RWPE2 (cell line): ENCODE measurements at regions not wholly inside any gene's neighbourhood (a gene's known extent, or its start where the extent isn't known, plus 50 kb on each side); places are given as distances from the start of the nearest gene placed in this dataset.

Source experiments
- ATAC-seq: fragments of 200-7000 bp; cut with Tn5 transposase; 3 replicates; pipeline ENCODE4 v1.9.1; 2021; ENCODE audit warnings: low read depth
- DNase-seq: peaks from one replicate; pipeline ENCODE4 v3.0.0-alpha.2; 2020; ENCODE audit warnings: low spot score
- H3K27ac ChIP-seq: fragments of 450-650 bp; 2 replicates; pipeline ENCODE4 v1.5.1; 2017; ENCODE audit warnings: mild to moderate bottlenecking; ENCODE audit not compliant: poor library complexity, severe bottlenecking
- H3K27me3 ChIP-seq: fragments of 250-450 bp; sonication (Bioruptor Pico); 2 replicates; pipeline ENCODE4 v1.5.1; 2021; ENCODE audit warnings: mild to moderate bottlenecking, moderate library complexity; ENCODE audit not compliant: insufficient read depth, poor library complexity, severe bottlenecking
- H3K36me3 ChIP-seq: fragments of 250-450 bp; sonication (Bioruptor Pico); 2 replicates; pipeline ENCODE4 v1.5.1; 2020; ENCODE audit warnings: low read depth, mild to moderate bottlenecking, moderate library complexity
- H3K4me1 ChIP-seq: fragments of 250-450 bp; sonication (Bioruptor Pico); 2 replicates; pipeline ENCODE4 v1.5.1; 2021; ENCODE audit warnings: mild to moderate bottlenecking, moderate library complexity; ENCODE audit not compliant: insufficient read depth, poor library complexity, severe bottlenecking
- H3K4me3 ChIP-seq: fragments of 250-450 bp; sonication (Bioruptor Pico); 2 replicates; pipeline ENCODE4 v1.5.1; 2021; ENCODE audit warnings: mild to moderate bottlenecking, moderate library complexity; ENCODE audit not compliant: severe bottlenecking
- H3K9me3 ChIP-seq: fragments of 250-450 bp; sonication (Bioruptor Pico); 2 replicates; pipeline ENCODE4 v1.5.1; 2021; ENCODE audit warnings: mild to moderate bottlenecking, moderate library complexity; ENCODE audit not compliant: severe bottlenecking
- TF ChIP-seq, protein P1 (sequence below): fragments of 450-650 bp; IDR thresholded peaks from one replicate; pipeline ENCODE4 v1.5.1; 2017; ENCODE audit warnings: mild to moderate bottlenecking, moderate library complexity; ENCODE audit not compliant: poor library complexity, severe bottlenecking

DNA sequence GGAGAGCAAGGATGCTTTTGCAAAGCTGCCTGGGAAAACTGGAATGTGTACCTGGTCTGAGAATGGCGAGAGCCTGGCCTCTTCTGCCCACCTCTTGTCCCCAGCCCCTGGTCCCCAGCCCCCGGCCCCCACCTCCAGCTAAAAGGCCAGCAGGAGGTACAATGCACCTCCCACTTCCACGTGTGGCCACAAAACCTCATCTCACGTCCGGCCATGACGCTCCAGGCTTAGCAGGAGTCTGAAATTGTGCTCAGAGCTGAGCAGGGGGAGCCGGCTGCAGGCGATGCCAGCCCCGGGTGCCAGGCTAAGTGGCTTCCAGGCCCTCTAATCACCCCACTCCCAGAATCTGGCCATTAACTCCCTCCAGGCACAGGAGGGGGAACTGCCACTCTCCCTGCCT, 83.1 kb upstream of the PRR20G start:
- Histone ChIP-seq H3K9me3 (no peaks in the 10 kb centered on the region), H3K36me3 (no peaks in the 10 kb centered on the region), H3K27me3 (no peaks in the 10 kb centered on the region), H3K27ac (no peak overlapping the region), H3K4me3 (no peak overlapping the region), H3K4me1 (no peaks in the 10 kb centered on the region)
- DNase-seq = no peak
- ATAC-seq = no peak
- TF ChIP-seq, protein P1, sequence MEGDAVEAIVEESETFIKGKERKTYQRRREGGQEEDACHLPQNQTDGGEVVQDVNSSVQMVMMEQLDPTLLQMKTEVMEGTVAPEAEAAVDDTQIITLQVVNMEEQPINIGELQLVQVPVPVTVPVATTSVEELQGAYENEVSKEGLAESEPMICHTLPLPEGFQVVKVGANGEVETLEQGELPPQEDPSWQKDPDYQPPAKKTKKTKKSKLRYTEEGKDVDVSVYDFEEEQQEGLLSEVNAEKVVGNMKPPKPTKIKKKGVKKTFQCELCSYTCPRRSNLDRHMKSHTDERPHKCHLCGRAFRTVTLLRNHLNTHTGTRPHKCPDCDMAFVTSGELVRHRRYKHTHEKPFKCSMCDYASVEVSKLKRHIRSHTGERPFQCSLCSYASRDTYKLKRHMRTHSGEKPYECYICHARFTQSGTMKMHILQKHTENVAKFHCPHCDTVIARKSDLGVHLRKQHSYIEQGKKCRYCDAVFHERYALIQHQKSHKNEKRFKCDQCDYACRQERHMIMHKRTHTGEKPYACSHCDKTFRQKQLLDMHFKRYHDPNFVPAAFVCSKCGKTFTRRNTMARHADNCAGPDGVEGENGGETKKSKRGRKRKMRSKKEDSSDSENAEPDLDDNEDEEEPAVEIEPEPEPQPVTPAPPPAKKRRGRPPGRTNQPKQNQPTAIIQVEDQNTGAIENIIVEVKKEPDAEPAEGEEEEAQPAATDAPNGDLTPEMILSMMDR = no peak

DNA sequence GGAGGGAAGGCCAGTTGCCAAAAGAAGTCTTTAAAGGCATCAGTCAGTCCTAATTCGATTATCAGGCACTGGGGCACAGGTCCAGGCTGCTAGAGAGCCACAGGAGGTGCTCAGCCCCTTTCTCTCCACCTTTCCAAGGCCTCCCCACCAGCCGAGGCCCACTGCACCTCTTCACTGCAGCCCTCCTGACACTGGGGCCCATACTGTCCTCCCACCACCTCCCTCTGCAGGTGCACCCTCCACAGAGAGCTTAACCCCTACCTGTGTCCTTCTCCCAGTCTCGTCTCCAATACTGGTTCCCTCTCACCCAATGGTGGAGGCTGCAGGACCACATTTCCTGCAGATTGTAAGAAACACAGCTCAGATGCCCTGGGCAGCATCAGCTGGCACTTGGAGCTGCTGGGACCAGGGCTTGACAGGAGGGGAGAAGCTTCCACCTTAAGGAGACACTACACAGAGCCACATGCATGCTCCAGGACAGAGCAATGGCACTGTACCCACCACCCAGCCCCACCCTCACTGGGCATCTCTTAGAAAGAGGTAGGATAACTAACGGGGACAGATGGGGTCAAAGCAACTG, 81.6 kb upstream of the PRR20G start:
- H3K27ac ChIP-seq = no peak overlapping the region
- DNase-seq = no peak
- TF ChIP-seq, protein P1 = no peak
- H3K4me3 ChIP-seq = no peak overlapping the region
- H3K27me3 ChIP-seq = peaks cover 3% of the 10 kb centered on the region
- no peak; the same call in 2 of the 3 replicates for ATAC-seq
- no peaks in the 10 kb centered on the region for H3K4me1 ChIP-seq
- H3K36me3 ChIP-seq = no peaks in the 10 kb centered on the region
- H3K9me3 ChIP-seq = no peaks in the 10 kb centered on the region

DNA sequence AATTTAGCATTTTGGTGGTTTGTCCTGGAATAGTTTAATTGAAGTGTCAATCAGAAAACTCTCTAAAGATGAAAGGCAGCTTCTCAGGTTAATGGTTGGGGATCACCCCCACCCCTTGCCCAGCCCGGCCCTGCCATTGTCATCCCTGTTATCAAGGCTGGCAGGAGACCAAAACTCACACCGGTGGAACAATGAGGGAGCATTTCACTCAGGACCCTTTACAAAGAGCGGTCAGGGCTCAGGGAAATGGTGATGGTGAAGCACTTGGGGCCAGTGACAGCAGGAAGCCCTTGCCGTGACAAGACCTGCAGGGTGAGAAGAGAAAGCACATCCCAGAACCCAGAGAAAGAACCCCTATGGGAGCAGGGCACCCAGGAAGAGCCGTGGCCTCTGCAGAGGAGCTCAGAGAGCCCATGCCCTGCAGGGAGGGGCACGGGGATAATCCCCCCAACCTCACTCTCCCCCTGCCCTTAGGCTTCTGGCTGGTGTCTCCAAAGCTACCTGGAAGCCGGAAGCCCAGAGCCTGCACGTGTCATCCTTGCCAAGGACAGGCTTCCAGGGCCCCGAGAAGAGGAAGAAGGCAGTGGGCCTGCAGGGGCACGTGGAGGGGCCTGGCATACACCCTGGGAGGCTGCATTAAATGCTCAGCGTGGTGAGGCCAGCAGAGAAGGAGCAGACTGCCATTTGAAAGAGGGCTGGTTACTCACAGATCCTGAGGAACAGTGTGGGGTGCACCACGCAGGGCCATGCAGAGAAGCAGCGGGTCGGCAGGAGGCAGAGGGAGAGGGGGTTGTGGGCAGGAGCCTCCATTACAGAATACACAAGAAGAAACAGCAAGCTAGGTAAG, 80.6 kb upstream of the PRR20G start:
- peaks cover 4% of the 10 kb centered on the region for H3K27me3 ChIP-seq
- DNase-seq (no peak), ATAC-seq (no peak)
- H3K4me1 ChIP-seq = no peaks in the 10 kb centered on the region
- H3K4me3 ChIP-seq = no peak overlapping the region
- no peaks in the 10 kb centered on the region for H3K36me3 ChIP-seq
- no peaks in the 10 kb centered on the region for H3K9me3 ChIP-seq
- no peak overlapping the region for H3K27ac ChIP-seq
- TF ChIP-seq, protein P1 = no peak

DNA sequence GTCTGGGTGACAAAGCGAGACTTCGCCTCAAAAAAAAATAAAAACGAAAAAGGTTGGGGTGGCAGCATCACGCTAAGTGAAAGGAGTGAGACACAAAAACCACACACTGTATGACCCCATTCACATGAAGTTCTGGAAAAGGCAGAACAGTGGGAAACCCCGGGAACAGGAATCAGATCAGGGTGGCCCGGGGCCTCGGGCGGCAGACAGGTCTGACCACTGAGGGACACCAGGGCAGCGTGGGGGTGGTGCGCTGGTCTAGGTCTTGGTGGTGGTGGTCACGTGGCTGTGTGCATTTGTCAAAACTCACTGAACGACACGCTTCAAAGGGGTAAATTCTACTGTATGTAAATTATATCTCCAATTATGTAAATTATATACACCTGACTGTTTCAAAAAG, 79.7 kb upstream of the PRR20G start:
- Histone ChIP-seq H3K9me3 (no peaks in the 10 kb centered on the region), H3K4me3 (no peak overlapping the region), H3K27ac (no peak overlapping the region), H3K4me1 (no peaks in the 10 kb centered on the region), H3K27me3 (peaks cover 4% of the 10 kb centered on the region), H3K36me3 (no peaks in the 10 kb centered on the region)
- no peak for ATAC-seq
- TF ChIP-seq, protein P1 = no peak
- DNase-seq = no peak

DNA sequence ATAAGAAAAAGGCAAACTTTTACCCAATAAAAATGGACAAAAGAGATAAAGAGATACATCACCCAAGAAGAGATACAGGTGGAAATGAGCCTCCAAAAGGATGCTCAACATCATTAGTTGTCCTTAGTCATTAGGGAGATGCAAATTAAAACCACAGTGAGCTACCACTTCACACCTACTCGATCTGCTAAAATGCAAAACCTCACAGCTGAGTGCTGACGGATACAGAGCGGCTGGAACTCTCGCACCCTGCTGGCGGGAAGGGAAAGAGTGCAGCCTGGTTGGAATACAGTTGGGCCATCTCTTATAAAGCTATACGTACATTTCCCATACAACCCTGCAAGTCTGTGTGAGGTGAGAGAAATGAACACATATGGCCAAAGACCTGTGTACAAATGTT, 78.5 kb upstream of the PRR20G start:
- TF ChIP-seq, protein P1 = no peak
- Histone ChIP-seq H3K36me3 (no peaks in the 10 kb centered on the region), H3K4me1 (no peaks in the 10 kb centered on the region), H3K9me3 (no peaks in the 10 kb centered on the region), H3K27ac (no peak overlapping the region), H3K27me3 (peaks cover 4% of the 10 kb centered on the region), H3K4me3 (no peak overlapping the region)
- DNase-seq (no peak), ATAC-seq (no peak)
